Neural progenitor cell (in vitro differentiated cells): ENCODE measurements at regions not wholly inside any gene's neighbourhood (a gene's known extent, or its start where the extent isn't known, plus 50 kb on each side); places are given as distances from the start of the nearest gene placed in this dataset.
"Not testable (repeated sequence)": the region's sequence is repeated elsewhere in the genome, so short reads cannot be mapped to it uniquely, and the experiment has no call there.

Experiments used
- DNase-seq: peaks from one replicate; pipeline ENCODE4 v3.0.0-alpha.2; 2016; ENCODE audit warnings: low spot score
- H2AFZ ChIP-seq: fragments of 200-600 bp; sonication (generic); replicated peaks from 2 replicates; pipeline ENCODE4 v1.6.1; 2016; ENCODE audit warnings: antibody characterized with exemption
- H3F3A ChIP-seq: fragments of 200-600 bp; sonication (generic); 2 replicates; pipeline ENCODE4 v1.6.1; 2016; ENCODE audit warnings: antibody characterized with exemption, low read depth
- H3K27ac ChIP-seq: fragments of 200-600 bp; sonication (generic); 2 replicates; pipeline ENCODE4 v1.5.1; 2016; ENCODE audit warnings: mild to moderate bottlenecking
- H3K27me3 ChIP-seq: fragments of 200-600 bp; sonication (generic); 2 replicates; pipeline ENCODE4 v1.6.1; 2016; ENCODE audit warnings: mild to moderate bottlenecking, moderate library complexity
- H3K36me3 ChIP-seq: fragments of 200-600 bp; sonication (generic); 2 replicates; pipeline ENCODE4 v1.5.1; 2016
- H3K4me1 ChIP-seq: fragments of 200-600 bp; sonication (generic); 2 replicates; pipeline ENCODE4 v1.6.1; 2016; ENCODE audit warnings: mixed run types
- H3K4me2 ChIP-seq: fragments of 200-600 bp; sonication (generic); 2 replicates; pipeline ENCODE4 v1.6.1; 2016
- H3K4me3 ChIP-seq: fragments of 200-600 bp; sonication (generic); 2 replicates; pipeline ENCODE4 v1.5.1; 2016
- H3K79me2 ChIP-seq: fragments of 200-600 bp; sonication (generic); 2 replicates; pipeline ENCODE4 v1.6.1; 2016; ENCODE audit warnings: low read depth
- H3K9ac ChIP-seq: fragments of 200-600 bp; sonication (generic); 2 replicates; pipeline ENCODE4 v1.6.1; 2016
- H3K9me3 ChIP-seq: fragments of 200-600 bp; sonication (generic); 2 replicates; pipeline ENCODE4 v1.5.1; 2016; ENCODE audit warnings: low read depth
- H4K20me1 ChIP-seq: fragments of 200-600 bp; sonication (generic); 2 replicates; pipeline ENCODE4 v1.6.1; 2016; ENCODE audit warnings: low read depth
- H3K27ac Mint-ChIP-seq: 3 replicates; pipeline ENCODE4 v1.8.0; 2021; ENCODE audit warnings: mixed read lengths
- H3K27me3 Mint-ChIP-seq: 2 replicates; pipeline ENCODE4 v1.8.0; 2022; ENCODE audit warnings: low read depth, mild to moderate bottlenecking, inconsistent platforms, moderate library complexity, mixed read lengths; ENCODE audit not compliant: insufficient read depth
- H3K36me3 Mint-ChIP-seq: 3 replicates; pipeline ENCODE4 v1.8.0; 2021; ENCODE audit warnings: mixed read lengths
- H3K4me1 Mint-ChIP-seq: 3 replicates; pipeline ENCODE4 v1.8.0; 2021; ENCODE audit warnings: mixed read lengths
- H3K4me3 Mint-ChIP-seq: 3 replicates; pipeline ENCODE4 v1.8.0; 2021; ENCODE audit warnings: mild to moderate bottlenecking, moderate library complexity, mixed read lengths
- H3K9me3 Mint-ChIP-seq: 3 replicates; pipeline ENCODE4 v1.8.0; 2020; ENCODE audit warnings: mixed read lengths
- EZH2 ChIP-seq: fragments of 200-600 bp; sonication (generic); IDR thresholded peaks from 2 replicates; pipeline ENCODE4 v1.6.1; 2017; ENCODE audit warnings: antibody characterized with exemption, mild to moderate bottlenecking, moderate library complexity
- EZH2phosphoT487 ChIP-seq: fragments of 200-600 bp; sonication (generic); IDR thresholded peaks from 2 replicates; pipeline ENCODE4 v1.6.1; 2017; ENCODE audit warnings: antibody characterized with exemption
- TF ChIP-seq, protein P1 (sequence below): fragments of 200-600 bp; sonication (generic); IDR thresholded peaks from 2 replicates; pipeline ENCODE4 v1.5.1; 2017; ENCODE audit warnings: antibody characterized with exemption, mild to moderate bottlenecking

DNA sequence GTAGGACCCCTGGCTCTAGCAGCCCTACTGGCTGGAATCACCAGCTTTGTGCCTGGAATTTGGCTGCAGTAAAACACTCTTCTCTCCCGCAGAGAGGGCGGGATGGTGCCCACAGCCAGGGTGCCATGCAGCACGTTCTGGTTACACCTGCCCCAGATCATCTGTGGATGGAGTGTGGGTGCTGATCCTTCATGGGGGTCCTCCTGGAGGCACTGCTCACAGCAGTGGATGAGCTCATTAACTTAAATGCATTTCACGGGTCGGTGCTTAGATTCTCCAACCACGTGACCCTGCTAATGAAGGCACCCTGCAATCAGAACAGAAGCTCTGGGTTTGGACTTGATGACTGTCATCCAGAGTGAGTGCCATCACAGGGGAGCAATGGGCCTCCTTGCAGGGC, 138.6 kb upstream of the AFDN start:
- Histone ChIP-seq H3K9me3 (no peaks in the 10 kb centered on the region), H3K9ac (no peak overlapping the region), H3K4me1 (peaks cover 27% of the 10 kb centered on the region), H3K27me3 (no peaks in the 10 kb centered on the region), H3F3A (peaks cover 30% of the 10 kb centered on the region), H3K79me2 (no peaks in the 10 kb centered on the region), H3K4me2 (no peak overlapping the region), H2AFZ (no peak overlapping the region), H3K36me3 (no peaks in the 10 kb centered on the region), H3K4me3 (no peak overlapping the region), H3K27ac (no peak overlapping the region), H4K20me1 (no peaks in the 10 kb centered on the region)
- no peak for DNase-seq
- H3K9me3 Mint-ChIP-seq, result peaks cover 2% of the 10 kb centered on the region
- H3K27me3 Mint-ChIP-seq, result peaks cover 19% of the 10 kb centered on the region
- H3K36me3 Mint-ChIP-seq, result no peaks in the 10 kb centered on the region
- TF ChIP-seq, protein P1, sequence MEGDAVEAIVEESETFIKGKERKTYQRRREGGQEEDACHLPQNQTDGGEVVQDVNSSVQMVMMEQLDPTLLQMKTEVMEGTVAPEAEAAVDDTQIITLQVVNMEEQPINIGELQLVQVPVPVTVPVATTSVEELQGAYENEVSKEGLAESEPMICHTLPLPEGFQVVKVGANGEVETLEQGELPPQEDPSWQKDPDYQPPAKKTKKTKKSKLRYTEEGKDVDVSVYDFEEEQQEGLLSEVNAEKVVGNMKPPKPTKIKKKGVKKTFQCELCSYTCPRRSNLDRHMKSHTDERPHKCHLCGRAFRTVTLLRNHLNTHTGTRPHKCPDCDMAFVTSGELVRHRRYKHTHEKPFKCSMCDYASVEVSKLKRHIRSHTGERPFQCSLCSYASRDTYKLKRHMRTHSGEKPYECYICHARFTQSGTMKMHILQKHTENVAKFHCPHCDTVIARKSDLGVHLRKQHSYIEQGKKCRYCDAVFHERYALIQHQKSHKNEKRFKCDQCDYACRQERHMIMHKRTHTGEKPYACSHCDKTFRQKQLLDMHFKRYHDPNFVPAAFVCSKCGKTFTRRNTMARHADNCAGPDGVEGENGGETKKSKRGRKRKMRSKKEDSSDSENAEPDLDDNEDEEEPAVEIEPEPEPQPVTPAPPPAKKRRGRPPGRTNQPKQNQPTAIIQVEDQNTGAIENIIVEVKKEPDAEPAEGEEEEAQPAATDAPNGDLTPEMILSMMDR, result no peak
- TF ChIP-seq EZH2phosphoT487 (no peak), EZH2 (no peak)
- no peak overlapping the region for H3K27ac Mint-ChIP-seq
- H3K4me1 Mint-ChIP-seq, result peaks cover 76% of the 10 kb centered on the region
- no peak overlapping the region for H3K4me3 Mint-ChIP-seq

- Histone ChIP-seq H3K27ac (no peak overlapping the region), H3K4me3 (no peak overlapping the region), H3K4me2 (no peak overlapping the region), H3K9me3 (no peaks in the 10 kb centered on the region), H4K20me1 (no peaks in the 10 kb centered on the region), H2AFZ (no peak overlapping the region), H3K9ac (no peak overlapping the region), H3K36me3 (no peaks in the 10 kb centered on the region), H3K27me3 (no peaks in the 10 kb centered on the region), H3F3A (peaks cover 30% of the 10 kb centered on the region), H3K79me2 (no peaks in the 10 kb centered on the region), H3K4me1 (peaks cover 27% of the 10 kb centered on the region)
- no peak overlapping the region for H3K4me3 Mint-ChIP-seq
- peaks cover 66% of the 10 kb centered on the region for H3K4me1 Mint-ChIP-seq
- TF ChIP-seq EZH2, result no peak
- H3K27me3 Mint-ChIP-seq, result peaks cover 14% of the 10 kb centered on the region
- H3K36me3 Mint-ChIP-seq, result no peaks in the 10 kb centered on the region
- H3K27ac Mint-ChIP-seq, result no peak overlapping the region
- no peaks in the 10 kb centered on the region for H3K9me3 Mint-ChIP-seq
- DNase-seq, result no peak
Measured at GRCh38 chr6:167689278-167689677, 137.4 kb upstream of the AFDN start.

- Mint-ChIP-seq H3K27me3 (peaks cover 14% of the 10 kb centered on the region), H3K27ac (no peak overlapping the region), H3K4me3 (no peak overlapping the region), H3K36me3 (no peaks in the 10 kb centered on the region), H3K9me3 (no peaks in the 10 kb centered on the region), H3K4me1 (peaks cover 64% of the 10 kb centered on the region)
- H3K4me1 ChIP-seq, result peaks cover 27% of the 10 kb centered on the region
- no peaks in the 10 kb centered on the region for H3K27me3 ChIP-seq
- H4K20me1 ChIP-seq, result no peaks in the 10 kb centered on the region
- H3F3A ChIP-seq, result peaks cover 30% of the 10 kb centered on the region
- no peak for DNase-seq
- no peaks in the 10 kb centered on the region for H3K79me2 ChIP-seq
- no peak overlapping the region for H3K4me3 ChIP-seq
- no peak overlapping the region for H3K4me2 ChIP-seq
- H2AFZ ChIP-seq, result no peak overlapping the region
- H3K9ac ChIP-seq, result no peak overlapping the region
- H3K9me3 ChIP-seq, result no peaks in the 10 kb centered on the region
- no peak for TF ChIP-seq EZH2
- no peak for TF ChIP-seq EZH2phosphoT487
- TF ChIP-seq, protein P1, result no peak
- no peak overlapping the region for H3K27ac ChIP-seq
- no peaks in the 10 kb centered on the region for H3K36me3 ChIP-seq
Measured at GRCh38 chr6:167689751-167690150, 137.0 kb upstream of the AFDN start.

GRCh38 chr6:167690167-167690922, 136.4 kb upstream of the AFDN start:
- Mint-ChIP-seq H3K4me3 (peak overlapping the region; percentile 34), H3K27ac (peak overlapping the region; percentile 50), H3K4me1 (peaks cover 59% of the 10 kb centered on the region), H3K27me3 (peaks cover 11% of the 10 kb centered on the region)
- H3K9me3 ChIP-seq, H3K9ac ChIP-seq, H3K27ac ChIP-seq, H2AFZ ChIP-seq, H3K79me2 ChIP-seq, H3K4me3 ChIP-seq, H3K36me3 Mint-ChIP-seq, H3K27me3 ChIP-seq, DNase-seq, H3K4me2 ChIP-seq, H3K36me3 ChIP-seq, H3K9me3 Mint-ChIP-seq, H4K20me1 ChIP-seq: not testable (repeated sequence)
- H3F3A ChIP-seq, result peaks cover 30% of the 10 kb centered on the region
- H3K4me1 ChIP-seq, result peaks cover 27% of the 10 kb centered on the region
